ENCODE measurements at regions not wholly inside any gene's neighbourhood (a gene's known extent, or its start where the extent isn't known, plus 50 kb on each side); places are given as distances from the start of the nearest gene placed in this dataset.

DNA sequence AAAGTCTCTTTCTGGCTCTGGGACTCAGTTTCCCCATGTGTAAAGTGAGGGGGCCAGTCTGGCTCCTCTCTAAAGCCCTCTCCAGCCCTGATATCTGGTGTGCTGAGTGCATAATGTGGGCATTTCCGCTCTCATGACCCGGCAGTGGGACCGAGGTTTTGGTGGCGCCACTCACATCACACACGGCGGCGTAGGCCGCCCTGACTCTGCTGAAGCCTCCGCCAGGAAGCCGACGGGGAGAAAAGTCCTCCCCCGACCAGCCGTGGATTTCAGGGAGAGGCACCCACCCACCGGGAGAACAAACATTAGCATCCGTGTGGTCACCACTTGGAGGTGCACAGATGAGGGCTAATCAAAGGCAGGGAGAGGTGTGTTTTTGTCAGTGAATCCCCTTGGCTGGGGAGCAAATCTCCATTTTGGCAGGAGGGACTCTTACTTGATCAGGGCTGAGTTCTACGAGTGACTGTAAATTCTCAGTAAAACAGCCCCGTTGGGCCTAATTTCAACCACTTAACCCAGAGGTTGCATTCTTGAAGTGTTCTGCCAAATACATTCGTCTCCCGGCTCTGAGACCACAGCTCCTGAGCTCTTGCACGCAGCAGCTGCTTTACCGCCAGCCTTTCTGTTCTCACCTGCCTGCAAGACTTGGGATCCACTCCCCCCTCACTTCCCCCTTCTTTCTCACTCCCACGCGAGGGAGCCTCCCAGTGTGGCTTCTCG is 118.2 kb downstream of the FOXD2 start:
- no peak for DNase-seq

DNA sequence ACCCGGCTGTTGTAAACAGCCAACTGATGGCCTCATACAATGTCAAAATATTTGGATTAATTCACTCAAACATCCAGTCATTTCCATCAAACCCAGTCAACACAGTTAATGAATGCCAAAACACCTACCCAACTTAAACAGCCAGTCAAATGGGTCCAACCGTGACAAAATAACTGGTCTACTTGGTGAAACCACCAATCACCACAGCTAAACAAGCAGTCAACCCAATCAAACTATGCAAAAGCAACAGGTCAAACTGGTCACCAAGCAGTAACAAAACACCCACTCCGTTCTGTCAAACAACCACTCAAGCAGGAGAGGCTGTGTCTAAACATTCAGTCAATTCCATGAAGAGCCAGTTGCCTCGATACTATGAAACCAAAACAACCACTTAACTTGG is 119.2 kb downstream of the FOXD2 start:
- no peak for DNase-seq

DNA sequence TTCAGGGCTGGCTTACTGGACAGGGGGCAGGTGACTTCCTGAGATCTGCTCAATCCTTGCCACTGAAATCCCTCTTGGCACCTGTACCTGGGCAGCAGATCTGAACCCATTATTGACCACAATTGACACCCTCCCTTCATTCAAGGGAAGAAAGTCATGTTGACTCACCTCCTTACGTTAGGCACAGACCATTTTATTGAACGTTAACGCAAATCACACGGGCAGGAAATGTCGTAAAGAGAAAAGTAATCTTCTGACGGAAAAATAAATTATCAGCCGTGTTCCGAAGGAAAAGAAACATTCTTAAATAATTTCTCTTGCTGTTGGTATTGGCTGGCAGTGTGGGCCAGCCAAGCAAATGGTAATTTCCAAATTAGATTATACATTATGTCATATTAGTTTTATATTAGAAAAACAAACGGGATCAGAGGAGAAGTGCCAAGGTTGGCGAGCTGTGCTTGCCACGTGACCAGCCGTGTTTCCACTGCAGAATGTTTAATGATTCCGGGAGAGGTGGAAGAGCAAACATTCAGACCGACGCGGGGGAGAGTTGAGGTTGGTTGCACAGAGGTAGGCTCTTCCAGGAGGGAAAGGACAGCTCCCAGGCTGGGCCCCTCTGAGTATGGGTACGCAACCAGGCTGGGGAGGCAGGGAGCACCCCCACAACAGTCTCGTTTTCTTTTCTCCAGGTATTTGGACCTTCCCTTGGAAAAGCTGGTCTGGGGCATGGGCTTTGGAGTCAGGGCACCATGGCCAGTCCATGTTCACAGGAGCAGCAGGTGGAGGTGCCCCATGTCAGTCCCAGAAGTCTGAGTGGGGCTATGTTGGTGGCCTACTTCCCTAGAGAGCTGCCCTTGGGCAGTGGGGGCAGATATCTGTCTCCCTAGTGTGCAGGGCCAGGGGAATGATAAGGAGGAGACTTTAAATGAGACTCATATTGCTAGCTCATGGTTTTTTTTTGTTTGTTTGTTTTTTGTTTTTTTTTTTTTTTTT is 121.1 kb downstream of the FOXD2 start:
- DNase-seq, result no peak

DNA sequence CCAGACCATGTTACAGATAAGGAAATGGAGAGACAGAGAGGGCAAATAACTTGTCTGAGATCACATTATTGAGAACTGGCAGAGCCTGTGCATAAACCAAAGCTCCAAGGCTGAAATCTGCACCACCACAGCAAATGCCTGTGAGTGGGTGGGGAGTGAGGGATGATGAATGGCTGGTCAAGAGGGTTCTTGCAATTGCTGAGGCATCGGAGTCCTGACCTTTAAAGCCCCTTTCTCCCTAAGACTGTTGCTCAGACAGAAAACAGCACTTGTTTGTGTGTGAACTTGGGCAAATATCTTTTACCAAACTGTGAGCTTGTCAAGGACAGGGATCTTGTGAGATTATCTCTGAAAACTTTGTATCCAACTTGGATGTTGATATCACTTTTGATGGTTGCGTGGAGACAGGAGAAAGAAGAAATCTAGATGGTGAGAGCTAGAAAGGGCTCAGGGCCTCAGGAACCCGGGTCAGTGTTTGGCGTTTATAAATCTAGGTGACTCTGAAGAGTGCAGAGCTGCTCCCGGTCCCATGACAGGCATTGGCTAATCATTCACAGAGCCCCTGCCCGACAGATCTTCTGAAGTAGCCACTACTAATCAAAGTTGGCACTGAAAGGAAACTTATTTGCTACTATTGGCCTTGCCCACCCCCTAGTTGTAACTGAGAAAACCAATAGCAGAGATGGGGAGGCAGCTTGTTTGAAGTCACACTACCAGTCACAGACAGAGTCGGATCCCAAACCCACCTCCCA is 122.3 kb downstream of the FOXD2 start:
- DNase-seq, result no peak

DNA sequence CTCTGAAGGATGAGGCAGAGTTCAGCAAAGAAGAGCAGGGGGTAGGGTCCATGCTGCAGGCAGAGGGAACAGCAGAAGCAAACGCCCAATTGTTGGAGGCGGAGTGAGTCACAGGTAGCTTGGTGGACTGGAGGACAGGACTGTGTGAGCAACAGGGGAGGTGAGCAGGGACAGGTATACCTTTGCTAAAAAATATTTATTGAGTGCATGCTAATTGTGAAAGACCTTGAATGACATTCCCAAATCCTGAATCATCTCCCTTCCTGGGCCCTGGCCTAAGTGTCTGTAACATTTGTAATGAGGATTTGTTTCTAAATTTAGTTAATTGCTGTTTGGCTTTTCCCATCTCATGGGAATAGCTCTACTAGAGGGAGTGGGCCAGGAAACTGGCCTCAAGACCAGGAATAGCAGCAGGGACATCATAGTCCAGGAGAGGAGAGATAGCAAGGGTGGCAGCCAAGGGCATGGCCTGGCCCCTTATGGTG is 123.7 kb downstream of the FOXD2 start:
- no peak for DNase-seq

DNA sequence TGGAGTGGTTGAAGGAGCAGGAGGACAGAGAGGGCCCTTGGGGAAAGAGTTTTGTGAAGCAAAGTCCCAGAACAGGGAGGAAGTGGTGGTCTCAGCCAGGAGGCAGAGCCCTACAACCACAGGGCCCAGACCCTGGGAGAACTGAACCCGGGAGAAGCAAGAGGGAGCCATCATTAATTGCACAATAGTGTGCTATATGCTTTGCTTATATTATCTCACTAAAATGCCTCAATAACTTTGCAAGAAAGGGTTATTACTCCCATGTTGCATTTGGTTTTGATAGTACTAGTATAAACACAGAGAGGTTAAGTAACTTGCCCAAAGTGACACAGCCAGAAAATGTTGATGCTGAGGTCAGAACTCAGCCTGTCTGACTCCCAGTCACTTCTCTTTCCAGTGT is 124.3 kb downstream of the FOXD2 start:
- no peak for DNase-seq

DNA sequence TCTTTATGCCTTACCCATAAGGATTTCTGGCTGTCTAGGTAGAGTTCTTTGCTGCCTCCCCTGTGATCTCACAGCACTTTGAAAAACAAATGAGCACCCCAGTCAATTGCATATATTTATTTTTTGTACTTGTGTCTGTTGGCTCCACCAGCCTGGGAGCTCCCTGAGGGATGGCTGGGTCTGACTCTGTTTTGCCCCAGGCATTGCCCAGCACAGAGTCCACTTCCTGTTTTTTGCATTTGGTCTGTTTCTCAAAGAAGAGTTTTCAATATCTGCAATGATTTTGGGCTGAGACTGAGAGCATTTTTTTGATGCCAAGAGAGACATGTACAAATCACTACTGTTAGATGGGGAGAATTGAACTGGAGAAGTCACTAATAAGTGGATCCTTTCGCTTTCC is 125.0 kb downstream of the FOXD2 start:
- no peak for DNase-seq

DNA sequence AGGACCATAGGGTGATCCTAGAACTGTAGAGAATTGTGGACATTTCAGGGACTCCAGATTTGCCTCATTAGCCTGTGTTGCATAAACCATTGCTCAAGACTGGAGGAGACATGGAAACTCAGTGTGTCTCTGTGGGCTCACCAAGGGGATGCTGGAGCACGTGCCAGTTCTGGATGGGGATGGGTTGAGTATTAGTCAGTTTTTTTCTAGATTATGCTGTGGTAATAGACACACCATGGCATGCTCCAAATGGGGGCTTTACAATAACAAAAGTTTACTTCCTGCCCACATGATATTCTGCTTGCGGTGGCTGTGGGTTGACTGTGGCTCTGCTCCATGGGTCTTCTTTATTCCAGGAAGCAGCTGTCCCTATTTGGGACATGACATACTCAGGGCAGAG is 125.4 kb downstream of the FOXD2 start:
- no peak for DNase-seq

DNA sequence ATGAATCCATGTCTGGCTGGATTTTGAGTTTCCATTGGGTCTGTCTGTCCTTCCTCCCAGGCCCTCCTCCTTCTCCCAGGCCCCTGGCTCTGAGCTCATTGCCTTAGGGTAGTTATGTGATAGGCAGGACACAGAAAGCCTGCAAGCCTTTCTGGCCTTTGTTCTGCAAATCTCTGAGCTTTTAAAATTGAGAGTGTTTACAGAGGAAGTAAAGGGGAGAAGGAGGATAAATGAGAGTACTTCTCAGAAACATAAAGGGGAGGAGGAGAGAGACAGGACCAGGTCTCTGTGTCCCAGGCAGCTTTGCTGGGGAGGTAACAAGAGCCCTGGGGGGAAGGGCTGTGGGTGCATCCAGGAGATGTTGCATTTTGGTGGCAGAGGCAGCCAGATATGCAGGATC is 126.7 kb downstream of the FOXD2 start:
- DNase-seq, result no peak

DNA sequence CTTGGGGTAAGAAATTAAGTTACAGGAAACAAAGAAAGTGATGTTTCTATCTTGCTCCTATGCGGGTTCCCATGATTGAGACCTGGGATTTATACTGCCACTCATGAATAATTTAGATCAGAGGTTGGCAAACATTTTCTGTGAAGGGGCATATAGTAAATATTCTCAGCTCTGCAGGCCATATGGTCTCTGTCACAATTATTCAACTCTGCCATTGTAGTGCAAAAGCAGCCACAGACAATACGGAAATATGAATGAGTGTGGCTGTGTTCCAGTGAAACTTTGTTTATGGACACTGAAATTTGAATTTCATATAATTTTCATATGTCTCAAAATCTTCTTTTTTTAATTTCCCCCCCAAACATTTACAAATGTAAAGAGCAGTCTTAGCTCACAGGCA is 127.2 kb downstream of the FOXD2 start:
- no peak for DNase-seq

DNA sequence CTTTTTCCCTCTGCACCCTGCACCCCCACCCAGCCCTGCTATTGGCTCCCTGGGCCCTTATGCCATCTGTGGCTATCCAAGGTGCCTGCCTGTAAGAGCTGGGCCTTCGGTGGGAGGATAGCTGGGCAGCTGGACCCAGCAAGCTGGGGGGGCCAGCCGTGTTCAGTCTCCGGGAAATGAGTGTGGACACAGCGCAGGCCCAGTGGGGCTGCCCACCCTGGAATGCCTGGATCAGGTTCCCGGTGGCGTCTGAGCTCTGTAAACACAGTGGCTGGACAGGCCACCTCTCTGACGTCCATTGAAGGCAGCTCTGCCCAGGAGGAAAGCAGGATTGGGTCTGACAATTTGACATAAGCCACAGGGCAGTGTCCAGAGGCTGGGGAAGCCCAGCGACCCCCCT is 127.8 kb downstream of the FOXD2 start:
- no peak for DNase-seq

DNA sequence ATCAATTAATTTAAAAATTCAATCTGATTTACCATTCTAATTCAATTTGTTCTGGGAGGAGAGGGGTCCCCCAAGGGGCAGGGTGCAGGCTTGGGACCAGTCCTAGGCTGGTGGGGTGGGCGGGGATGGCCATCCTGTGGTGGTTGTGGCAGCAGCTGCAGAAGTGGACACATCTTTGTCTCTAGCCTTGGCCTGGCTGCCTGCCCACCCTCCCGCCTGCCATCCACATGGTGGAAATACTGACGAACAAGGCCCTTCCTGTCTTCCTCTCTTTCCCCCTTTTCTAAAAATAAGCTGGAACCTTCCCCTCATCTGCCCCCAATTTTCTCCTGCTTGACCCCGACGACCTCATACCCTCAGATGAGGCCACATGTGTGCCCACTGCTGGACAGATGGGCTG is 130.9 kb downstream of the FOXD2 start:
- DNase-seq, result no peak

DNA sequence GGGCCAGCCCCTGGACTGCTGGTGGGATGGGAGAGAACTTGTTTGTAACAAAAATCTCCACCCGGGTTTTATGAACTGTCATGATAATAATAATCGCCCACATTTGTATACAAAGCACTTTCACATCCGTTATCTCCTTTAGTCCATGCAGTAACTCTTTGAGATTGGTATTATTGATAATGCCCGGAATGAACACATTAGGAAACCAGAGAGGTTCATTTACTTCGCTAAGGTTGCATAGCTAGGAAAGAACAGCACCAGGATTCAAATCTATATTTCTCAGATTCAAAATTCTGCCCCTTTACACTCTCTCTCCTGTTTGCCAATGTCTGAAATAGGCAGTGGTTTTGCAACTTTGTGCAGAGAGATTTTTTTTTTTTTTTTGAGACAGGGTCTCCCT is 131.4 kb downstream of the FOXD2 start:
- DNase-seq, result no peak

DNA sequence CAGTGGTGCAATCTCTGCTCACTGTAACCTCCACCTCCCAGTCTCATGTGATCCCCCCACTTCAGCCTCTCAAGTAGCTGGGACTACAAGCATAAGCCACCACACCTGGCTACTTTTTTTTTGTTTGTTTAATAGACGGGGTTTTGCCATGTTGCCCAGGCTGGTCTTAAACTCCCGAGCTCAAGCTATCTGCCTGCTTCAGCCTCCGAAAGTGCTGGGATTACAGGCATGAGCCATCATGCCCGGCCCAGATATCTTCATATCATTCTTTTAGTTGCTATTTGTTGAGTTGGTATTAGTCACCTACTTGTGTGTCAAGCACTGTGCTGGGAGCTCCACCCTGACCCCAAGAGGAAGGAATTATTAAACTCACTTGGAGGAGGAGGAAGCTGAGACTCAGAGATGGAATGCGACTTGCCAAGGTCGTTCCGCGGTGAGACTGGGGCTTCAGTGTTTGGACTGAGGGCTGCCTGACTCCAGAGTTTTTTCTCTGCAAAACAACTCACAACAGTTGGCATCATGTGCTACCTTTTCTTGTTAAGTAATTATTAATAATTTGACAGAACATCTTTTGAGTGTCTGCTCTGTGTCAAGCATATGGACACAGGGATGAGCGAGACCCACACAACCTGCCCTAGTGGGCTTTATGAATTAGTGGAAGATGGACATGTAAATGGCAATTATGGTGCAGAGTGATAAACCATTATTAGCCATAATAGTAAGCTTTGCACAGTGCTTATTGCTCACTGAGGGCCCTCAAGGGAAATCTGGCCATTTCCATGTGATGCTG is 132.0 kb downstream of the FOXD2 start:
- DNase-seq, result no peak

DNA sequence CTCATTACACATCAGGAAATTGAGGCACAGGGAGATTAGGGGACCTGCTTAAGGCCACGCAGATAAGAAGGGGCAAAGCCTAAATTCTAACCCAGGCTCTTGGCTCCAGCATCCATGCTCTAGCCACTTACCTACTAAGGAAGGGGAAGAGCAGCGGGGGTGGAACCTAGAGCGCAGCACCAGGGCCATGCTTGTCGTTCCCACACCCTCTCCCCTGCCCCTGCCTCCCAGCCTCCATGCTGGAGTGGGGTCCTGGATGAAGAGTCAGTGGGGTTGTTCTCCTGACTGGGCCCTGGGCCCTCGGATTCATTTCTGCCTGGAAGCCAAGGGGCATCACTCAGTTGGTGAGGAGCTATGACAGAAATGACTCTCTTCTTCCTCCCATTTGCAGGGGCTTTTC is 133.3 kb downstream of the FOXD2 start:
- no peak for DNase-seq

DNA sequence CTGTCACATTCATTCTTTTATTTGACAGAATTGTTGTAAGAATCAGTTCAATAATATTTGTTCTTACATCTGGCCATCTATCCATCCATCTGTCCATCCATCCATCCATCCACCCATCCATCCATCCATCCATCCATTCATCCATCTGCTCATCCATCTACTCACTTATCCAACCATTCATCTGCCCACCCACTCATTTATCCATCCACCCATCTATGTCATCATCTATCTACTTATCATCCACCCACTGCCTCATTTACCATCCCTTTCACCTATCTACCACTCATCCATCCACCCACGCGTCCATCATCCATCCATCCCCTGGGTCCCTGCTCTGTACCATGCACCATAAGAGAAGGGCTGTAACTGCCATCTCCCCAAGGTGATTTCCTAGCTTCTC is 134.1 kb downstream of the FOXD2 start:
- no peak for DNase-seq

DNA sequence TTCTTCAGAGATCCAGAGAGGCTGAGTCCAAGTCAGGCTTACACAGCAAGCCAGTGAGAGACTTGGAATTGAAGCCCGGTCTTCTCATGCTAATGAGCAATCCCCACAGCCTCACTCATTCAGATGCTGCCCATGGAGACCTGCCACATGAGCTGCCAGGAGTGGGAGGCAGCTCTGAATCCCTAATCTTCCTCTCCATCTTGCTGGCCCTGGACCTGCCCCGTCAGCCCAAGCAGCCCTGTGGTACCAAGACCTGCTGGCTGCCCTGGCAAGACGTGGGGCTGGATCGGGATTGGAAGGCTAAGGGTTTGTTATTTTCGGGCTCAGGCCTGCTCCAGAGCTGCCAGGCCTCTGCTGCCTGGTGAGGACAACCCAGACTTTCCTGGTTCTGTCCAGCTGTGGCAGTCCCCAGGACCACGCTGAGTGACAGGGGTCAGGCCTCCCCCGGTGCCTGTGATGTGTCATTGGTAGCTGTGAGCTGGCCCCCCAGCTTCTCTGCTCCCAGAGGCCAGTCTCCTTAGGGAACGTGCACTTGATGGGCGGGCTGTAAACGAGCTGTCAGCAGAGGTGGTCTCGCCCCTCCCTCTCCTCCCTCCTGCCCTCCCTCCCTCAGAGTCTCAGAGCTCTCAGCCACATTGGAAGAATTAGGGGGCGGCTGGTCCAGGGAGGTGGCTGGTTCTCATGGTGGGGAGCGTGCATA is 135.0 kb downstream of the FOXD2 start:
- DNase-seq, result no peak

DNA sequence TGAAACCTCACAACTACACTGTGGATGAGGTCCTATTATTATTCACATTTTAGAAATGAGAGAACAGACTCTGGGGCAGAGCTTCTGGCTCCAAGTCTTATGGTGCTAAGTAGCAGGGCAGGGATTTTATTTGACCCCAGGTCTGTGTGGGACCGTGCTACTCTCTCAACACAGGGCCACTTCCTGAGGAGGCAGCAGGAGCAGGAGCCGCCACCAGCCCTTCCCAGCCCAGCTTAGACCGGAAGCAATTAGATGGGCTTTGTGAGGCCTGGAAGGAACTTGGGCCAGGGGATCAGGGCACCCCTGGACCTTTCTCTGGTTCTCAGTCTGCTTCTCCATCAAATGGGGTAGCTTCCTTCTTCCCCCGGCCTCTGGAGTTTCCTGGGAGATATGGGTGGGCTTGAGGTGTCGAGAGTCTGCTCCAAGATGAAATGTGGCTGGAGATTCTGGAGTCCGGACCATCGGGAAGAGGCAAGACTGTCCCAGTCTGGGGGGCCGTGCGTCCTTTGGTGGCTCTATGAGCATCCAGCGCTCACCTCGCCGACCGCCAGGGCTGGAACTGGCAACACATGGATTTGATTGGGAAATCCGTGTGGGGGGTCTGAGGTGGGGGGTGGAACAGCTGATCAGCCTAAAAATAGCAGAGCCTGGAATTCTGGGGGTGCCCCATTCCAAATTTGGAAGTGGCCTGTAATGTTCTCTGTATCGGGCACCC is 136.8 kb downstream of the FOXD2 start:
- no peak for DNase-seq

DNA sequence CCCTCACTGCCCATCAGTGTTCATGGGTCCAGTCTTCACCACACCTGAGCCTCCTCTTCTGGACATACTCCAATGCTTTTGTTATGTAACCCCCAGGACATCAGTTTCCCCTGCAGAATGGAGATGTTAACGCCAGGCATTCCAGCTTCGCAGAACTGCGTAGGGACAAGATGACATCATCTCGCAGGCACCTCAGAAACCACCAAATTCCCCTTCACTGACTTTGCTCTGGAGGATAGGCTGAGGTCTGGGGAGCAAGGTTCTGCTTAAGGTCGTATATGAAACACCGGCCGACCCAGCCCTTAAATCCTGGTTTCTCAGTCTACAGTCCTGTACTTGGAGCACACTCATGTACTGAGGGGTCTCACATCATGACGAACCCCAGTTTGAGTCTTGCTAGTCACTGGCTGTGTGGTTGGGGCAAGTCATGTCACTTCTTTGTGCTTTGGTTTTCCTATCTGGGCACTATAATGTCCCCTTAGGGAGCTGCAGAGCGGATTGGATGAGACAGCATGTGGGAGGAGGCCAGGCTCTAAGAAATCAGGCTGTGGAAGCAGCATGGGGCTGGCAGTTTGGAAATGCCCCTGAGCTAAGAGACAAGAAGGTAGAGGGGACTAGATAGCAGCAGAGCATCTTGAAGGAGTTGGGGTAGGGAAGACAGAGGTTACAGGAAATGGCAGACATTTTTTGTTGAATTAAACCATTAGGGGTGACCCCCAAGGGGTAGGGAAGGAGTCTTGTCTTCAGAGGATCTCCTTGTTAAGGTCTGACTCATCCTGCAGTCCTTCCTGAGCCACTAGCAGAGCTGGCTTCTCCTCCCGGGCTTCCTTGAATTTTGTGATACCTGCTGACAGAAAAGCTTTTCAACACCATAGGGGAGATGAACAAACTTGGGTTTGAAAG is 138.3 kb downstream of the FOXD2 start:
- DNase-seq, result no peak

DNA sequence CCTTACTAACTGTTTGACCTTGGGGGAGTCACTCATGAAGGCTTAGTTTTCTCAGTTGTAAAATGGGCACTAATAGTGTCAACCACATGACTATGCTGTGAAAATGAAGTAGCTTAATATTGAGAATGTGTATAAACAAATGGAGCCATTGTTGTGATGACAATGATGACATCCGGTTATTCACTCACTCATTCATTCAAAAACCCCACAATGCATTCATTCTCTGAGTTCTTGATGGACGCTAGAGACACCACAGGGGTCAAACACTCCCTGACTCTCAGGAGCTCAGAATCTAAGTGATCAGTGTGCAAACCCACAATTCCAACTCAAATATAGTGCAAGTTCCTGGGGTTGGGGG is 138.9 kb downstream of the FOXD2 start:
- DNase-seq, result no peak
